MCF 10A (cell line): ENCODE measurements at regions not wholly inside any gene's neighbourhood (a gene's known extent, or its start where the extent isn't known, plus 50 kb on each side); places are given as distances from the start of the nearest gene placed in this dataset.
A peak's percentile ranks its signal among the peaks of the same experiment; 100 is the strongest.

Experiments used
- BruUV-seq: library from RNA; stranded (reverse); fragments of 400-500 nt; replicated peaks from 2 replicates; lab custom pipeline; 2021; lab: Mats Ljungman, UMichigan
- CTCF ChIA-PET: fragments of 300-600 bp; sonication (Branson Sonifier 250); formaldehyde crosslinking; extraction: SDS; loops from one replicate; lab custom pipeline; 2021; ENCODE audit warnings: antibody characterized with exemption, inconsistent platforms; lab: Yijun Ruan, JAX
- POLR2A ChIA-PET: fragments of 300-600, 350-650 bp; sonication (Branson Sonifier 250); formaldehyde crosslinking; extraction: SDS; loops from one replicate; lab custom pipeline; 2020; ENCODE audit warnings: antibody characterized with exemption, inconsistent platforms; lab: Yijun Ruan, JAX
- DNase-seq: peaks from one replicate; pipeline ENCODE4 v3.0.0-alpha.2; 2018; ENCODE audit not compliant: unreplicated experiment
- H3K27ac Mint-ChIP-seq: one replicate; pipeline ENCODE4 v1.8.0; 2022; ENCODE audit warnings: mild to moderate bottlenecking, low read depth, mixed read lengths; ENCODE audit not compliant: unreplicated experiment
- H3K27me3 Mint-ChIP-seq: one replicate; pipeline ENCODE4 v1.8.0; 2022; ENCODE audit warnings: mixed read lengths; ENCODE audit not compliant: insufficient read depth, unreplicated experiment
- H3K36me3 Mint-ChIP-seq: one replicate; pipeline ENCODE4 v1.8.0; 2022; ENCODE audit warnings: mild to moderate bottlenecking, moderate library complexity, mixed read lengths; ENCODE audit not compliant: insufficient read depth, unreplicated experiment
- H3K4me1 Mint-ChIP-seq: one replicate; pipeline ENCODE4 v1.8.0; 2022; ENCODE audit warnings: mixed read lengths; ENCODE audit not compliant: insufficient read depth, unreplicated experiment
- H3K4me3 Mint-ChIP-seq: one replicate; pipeline ENCODE4 v1.8.0; 2022; ENCODE audit warnings: mild to moderate bottlenecking, moderate library complexity, mixed read lengths; ENCODE audit not compliant: unreplicated experiment
- H3K9me3 Mint-ChIP-seq: one replicate; pipeline ENCODE4 v1.8.0; 2022; ENCODE audit warnings: mixed read lengths; ENCODE audit not compliant: unreplicated experiment
- intact Hi-C: fragments of 100-400 bp; cut with micrococcal nuclease; formaldehyde crosslinking; loops from 2 replicates; pipeline ENCODE4 v1.14.1; 2022
- TF ChIP-seq, protein P1 (sequence below): fragments of 200-600 bp; IDR thresholded peaks from one replicate; pipeline ENCODE4 v1.8.0; 2022; ENCODE audit warnings: antibody characterized with exemption, mild to moderate bottlenecking; ENCODE audit not compliant: unreplicated experiment

DNA sequence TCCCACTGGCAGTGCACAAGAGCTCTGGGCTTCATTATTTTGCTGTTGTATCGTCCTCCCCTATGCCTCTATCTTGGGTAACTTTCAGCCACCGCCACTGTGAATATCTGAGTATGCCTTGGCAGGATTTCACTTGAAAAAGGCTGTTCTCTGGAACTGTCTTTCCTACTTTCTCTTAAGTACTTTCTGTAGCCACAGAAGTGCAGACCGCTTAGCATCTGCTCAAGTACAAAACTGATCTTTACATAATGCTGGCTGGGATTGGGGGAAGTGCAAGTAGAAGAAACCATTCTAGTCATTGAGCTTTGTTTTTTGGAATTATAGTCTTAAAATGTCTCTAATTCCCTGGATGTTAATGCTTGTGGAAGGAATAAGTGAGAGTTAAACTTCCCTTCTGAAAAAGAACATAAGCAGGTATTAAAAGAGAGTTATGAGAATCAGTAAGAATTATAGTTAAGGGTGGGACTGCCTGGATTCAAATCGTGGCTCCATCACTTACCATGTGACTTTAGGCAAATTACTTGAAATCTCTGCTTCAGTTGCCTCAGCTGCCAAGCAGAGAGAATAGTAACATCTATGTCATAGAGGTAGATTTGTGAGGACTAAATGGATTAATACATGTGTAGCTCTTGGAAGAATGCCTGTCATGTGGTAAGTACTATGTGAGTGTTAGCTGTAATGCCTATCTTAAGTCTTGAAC lies 77.5 kb downstream of the MID1IP1 start:
- no peak overlapping the region for H3K27ac Mint-ChIP-seq
- no peak overlapping the region for H3K4me3 Mint-ChIP-seq
- H3K4me1 Mint-ChIP-seq = no peaks in the 10 kb centered on the region
- ChIA-PET CTCF (no interaction called here), POLR2A (no interaction called here)
- peaks cover 41% of the 10 kb centered on the region for H3K27me3 Mint-ChIP-seq
- no peak for DNase-seq
- TF ChIP-seq, protein P1, sequence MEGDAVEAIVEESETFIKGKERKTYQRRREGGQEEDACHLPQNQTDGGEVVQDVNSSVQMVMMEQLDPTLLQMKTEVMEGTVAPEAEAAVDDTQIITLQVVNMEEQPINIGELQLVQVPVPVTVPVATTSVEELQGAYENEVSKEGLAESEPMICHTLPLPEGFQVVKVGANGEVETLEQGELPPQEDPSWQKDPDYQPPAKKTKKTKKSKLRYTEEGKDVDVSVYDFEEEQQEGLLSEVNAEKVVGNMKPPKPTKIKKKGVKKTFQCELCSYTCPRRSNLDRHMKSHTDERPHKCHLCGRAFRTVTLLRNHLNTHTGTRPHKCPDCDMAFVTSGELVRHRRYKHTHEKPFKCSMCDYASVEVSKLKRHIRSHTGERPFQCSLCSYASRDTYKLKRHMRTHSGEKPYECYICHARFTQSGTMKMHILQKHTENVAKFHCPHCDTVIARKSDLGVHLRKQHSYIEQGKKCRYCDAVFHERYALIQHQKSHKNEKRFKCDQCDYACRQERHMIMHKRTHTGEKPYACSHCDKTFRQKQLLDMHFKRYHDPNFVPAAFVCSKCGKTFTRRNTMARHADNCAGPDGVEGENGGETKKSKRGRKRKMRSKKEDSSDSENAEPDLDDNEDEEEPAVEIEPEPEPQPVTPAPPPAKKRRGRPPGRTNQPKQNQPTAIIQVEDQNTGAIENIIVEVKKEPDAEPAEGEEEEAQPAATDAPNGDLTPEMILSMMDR = no peak
- BruUV-seq = no TSS peak
- no peaks in the 10 kb centered on the region for H3K9me3 Mint-ChIP-seq
- H3K36me3 Mint-ChIP-seq = no peaks in the 10 kb centered on the region
- intact Hi-C loops = no loop called here

DNA sequence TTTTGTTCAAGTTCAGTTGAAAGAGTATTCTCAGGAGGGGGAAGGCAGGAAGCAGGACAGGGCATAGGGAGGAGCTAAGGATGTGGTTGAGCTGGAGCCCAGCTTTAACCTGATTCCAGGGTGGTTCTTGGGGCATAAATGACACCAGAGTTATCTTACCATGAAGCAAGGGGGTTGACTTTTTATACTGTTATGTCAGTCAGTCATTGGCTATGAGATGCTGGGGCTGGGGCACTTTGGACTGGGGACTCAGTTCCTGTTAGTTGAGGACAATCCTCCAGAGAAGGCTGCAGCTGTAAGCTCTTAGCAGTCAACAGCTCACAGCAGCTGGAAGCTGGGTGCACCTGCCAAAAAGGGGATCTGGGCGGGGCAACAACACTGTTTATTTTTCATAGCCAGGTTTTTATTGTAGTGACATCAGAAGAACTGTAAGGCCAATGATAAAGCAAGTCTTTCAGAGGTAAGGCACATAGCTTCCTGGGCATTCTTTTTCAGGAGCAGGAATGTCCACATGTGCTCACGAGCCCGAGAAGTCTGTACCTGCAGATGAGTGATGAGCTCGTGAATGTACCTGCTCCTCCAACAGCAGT lies 78.5 kb downstream of the MID1IP1 start:
- TF ChIP-seq, protein P1 = no peak
- Mint-ChIP-seq H3K27ac (no peak overlapping the region), H3K36me3 (no peaks in the 10 kb centered on the region), H3K9me3 (no peaks in the 10 kb centered on the region), H3K4me1 (no peaks in the 10 kb centered on the region), H3K27me3 (peaks cover 41% of the 10 kb centered on the region), H3K4me3 (no peak overlapping the region)
- ChIA-PET POLR2A (interaction anchor here (0.5 kb wide), 1 partner anchor 10 kb away, joined by 3 read pairs; no protein-coding TSS in a partner anchor), CTCF (interaction anchor here (0.9 kb wide), 1 partner anchor 73 kb away, joined by 6 read pairs; no protein-coding TSS in a partner anchor)
- intact Hi-C loops = no loop called here
- no TSS peak for BruUV-seq
- no peak for DNase-seq

DNA sequence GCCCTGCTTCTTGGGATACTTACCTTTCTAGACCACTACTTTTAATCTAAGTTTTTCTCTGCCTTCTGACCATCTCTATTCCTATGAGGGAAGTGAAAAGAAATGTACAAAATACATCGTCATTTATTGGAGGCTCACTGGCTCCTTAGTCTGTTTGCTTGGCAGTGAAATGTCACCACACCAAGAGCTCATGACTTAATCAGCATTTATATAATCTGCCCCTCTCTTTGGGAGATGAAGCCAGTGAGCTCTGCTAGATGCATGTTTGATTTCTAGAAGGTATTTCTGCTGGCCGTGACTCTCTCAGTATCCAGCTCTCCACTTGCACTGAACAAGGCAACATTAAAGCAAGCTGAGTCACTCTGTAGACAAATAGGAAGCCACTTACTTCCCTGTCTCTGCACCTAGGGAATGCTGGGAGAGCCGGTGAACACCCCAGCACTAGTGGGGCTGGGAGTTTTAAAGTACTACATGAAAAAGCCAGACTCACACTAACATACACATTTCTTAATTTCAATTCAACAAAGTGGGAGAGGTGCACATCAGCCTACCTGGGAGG lies 79.1 kb downstream of the MID1IP1 start:
- Mint-ChIP-seq H3K4me1 (no peaks in the 10 kb centered on the region), H3K4me3 (no peak overlapping the region), H3K36me3 (no peaks in the 10 kb centered on the region), H3K27ac (no peak overlapping the region), H3K9me3 (no peaks in the 10 kb centered on the region), H3K27me3 (peaks cover 41% of the 10 kb centered on the region)
- intact Hi-C loops = no loop called here
- TF ChIP-seq, protein P1 = no peak
- peak; percentile 11 for DNase-seq
- BruUV-seq = no TSS peak
- ChIA-PET POLR2A (interaction anchor here (0.5 to 0.7 kb wide), 3 partner anchors 11 to 944 kb away, joined by 3 read pairs; no protein-coding TSS in a partner anchor), CTCF (interaction anchor here (0.9 kb wide), 1 partner anchor 74 kb away, joined by 6 read pairs; no protein-coding TSS in a partner anchor)

DNA sequence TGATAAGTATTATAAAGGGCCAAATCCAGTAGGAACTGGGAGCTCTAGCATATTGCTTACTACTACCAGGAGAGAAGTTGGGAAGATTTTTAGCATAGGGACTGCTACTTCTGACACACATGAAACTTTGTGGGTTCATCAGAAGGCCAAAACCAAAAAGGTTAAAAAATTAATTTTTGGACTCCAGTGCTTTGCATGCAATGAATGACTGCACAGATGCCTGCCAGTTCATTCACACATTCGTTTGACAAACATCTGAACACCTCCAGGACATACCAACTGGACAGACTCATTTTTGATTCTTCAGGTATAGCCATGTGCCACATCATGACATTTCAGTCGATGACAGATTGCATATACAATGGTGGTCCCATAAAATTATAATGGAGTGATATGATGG lies 79.8 kb downstream of the MID1IP1 start:
- Mint-ChIP-seq H3K27ac (no peak overlapping the region), H3K4me3 (no peak overlapping the region), H3K9me3 (no peaks in the 10 kb centered on the region), H3K36me3 (no peaks in the 10 kb centered on the region), H3K4me1 (no peaks in the 10 kb centered on the region), H3K27me3 (peaks cover 43% of the 10 kb centered on the region)
- intact Hi-C loops = no loop called here
- TF ChIP-seq, protein P1 = no peak
- BruUV-seq = no TSS peak
- ChIA-PET CTCF (no interaction called here), POLR2A (interaction anchor here (0.6 kb wide), 1 partner anchor 943 kb away, joined by 3 read pairs; no protein-coding TSS in a partner anchor)
- no peak for DNase-seq
